ENCODE measurements at regions not wholly inside any gene's neighbourhood (a gene's known extent, or its start where the extent isn't known, plus 50 kb on each side); places are given as distances from the start of the nearest gene placed in this dataset.

DNA sequence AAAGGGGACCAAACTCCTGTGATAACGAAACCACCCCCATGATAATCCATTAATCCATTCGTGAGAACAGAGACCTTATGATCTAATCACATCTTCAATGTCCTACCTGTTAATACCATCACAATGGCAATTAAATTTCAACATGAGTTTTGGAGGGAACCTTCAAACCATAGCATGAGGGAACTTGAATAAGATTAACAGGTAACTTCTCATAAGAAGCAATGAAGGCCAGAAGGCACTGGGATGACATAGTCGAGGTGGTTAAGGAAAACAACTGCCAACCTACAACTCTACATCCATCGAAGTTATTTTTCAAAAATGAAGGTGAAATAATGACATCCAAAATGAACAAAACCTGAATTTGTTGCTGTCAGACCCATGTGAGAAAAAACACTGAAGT, 478.9 kb downstream of the EDEM1 start:
- DNase-seq (ENCODE audit: extremely low read depth in 1 of 4, low spot score in 3 of 4) (no peak), FAIRE-seq (no peak), ATAC-seq (no peak)
- Histone ChIP-seq H3K4me1 (replicated peaks in 1 of 2; ENCODE audit: control insufficient read depth in 2 of 2, insufficient read depth in 2 of 2, low read length in 2 of 2) (no peaks in the 10 kb centered on the region), H3K9me3 (replicated peaks; ENCODE audit: control insufficient read depth, insufficient read depth, low read depth, low read length) (no peaks in the 10 kb centered on the region), H3K79me2 (ENCODE audit: control insufficient read depth, insufficient read depth, low read length) (no peaks in the 10 kb centered on the region), H3K27me3 (ENCODE audit: control insufficient read depth in 2 of 2, insufficient read depth in 2 of 2, low read length in 2 of 2) (no peaks in the 10 kb centered on the region), H3K9me1 (ENCODE audit: control insufficient read depth, insufficient read depth, low read length) (no peaks in the 10 kb centered on the region), H2AFZ (ENCODE audit: low read depth, low read length) (no peak overlapping the region), H3K9ac (ENCODE audit: insufficient read depth in 1 of 2, low read depth in 2 of 2, low read length in 2 of 2) (no peak overlapping the region), H4K20me1 (replicated peaks; ENCODE audit: control insufficient read depth, insufficient read depth, low read length) (no peaks in the 10 kb centered on the region), H3K36me3 (ENCODE audit: control insufficient read depth, insufficient read depth, low read length) (no peaks in the 10 kb centered on the region), H3K27ac (ENCODE audit: extremely low read depth, low read depth, low read length) (no peak overlapping the region), H3K4me2 (ENCODE audit: insufficient read depth, low read length) (no peak overlapping the region), H3K4me3 (no peak overlapping the region)
- BruUV-seq (replicated peaks) = no TSS peak
- ChIA-PET POLR2A (interaction anchor here (0.6 kb wide), 1 partner anchor 243 kb away, joined by 4 read pairs; no protein-coding TSS in a partner anchor), CTCF (ENCODE audit: low intra/inter-chr PET ratio) (no interaction called here)
- intact Hi-C loops (cut with micrococcal nuclease) (no loop called here), in situ Hi-C loops (cut with MboI) (no loop called here)
- under 1% methylated on average over 4 of the region's 4 CpGs for WGBS (ENCODE audit: insufficient coverage, low coverage, missing lambda C conversion rate)
- TF ChIP-seq ZKSCAN3 (CRISPR knock-in tag; IDR thresholded peaks at IDR 0.05) = no peak
- TF ChIP-seq ZC3H8 (IDR thresholded peaks at IDR 0.05) = no peak
- no peak for TF ChIP-seq CREB3L1 (IDR thresholded peaks at IDR 0.05; ENCODE audit: borderline replicate concordance, low read depth)
- TF ChIP-seq NR4A1 (CRISPR knock-in tag; IDR thresholded peaks at IDR 0.05) = no peak
- TF ChIP-seq NR4A1 (tag; IDR thresholded peaks at IDR 0.05) = no peak
- TF ChIP-seq E2F6 (IDR thresholded peaks at IDR 0.05; ENCODE audit: borderline replicate concordance in 1 of 2, extremely low read depth in 1 of 2, insufficient read depth in 1 of 2, insufficient read length in 1 of 2, low read depth in 1 of 2, low read length in 1 of 2, poor library complexity in 1 of 2, severe bottlenecking in 1 of 2) = peak in 1 of 2 experiments; percentile 59
- TF ChIP-seq HSF4 (CRISPR knock-in tag; IDR thresholded peaks at IDR 0.05; ENCODE audit: borderline replicate concordance) = no peak
- TF ChIP-seq MTA2 (IDR thresholded peaks at IDR 0.05; ENCODE audit: low read depth) = no peak
- no peak for TF ChIP-seq SAP30 (IDR thresholded peaks at IDR 0.05; ENCODE audit: borderline replicate concordance, insufficient read depth, low read depth, low read length, poor library complexity, severe bottlenecking)
- no peak for TF ChIP-seq MECOM (CRISPR knock-in tag; IDR thresholded peaks at IDR 0.05)
- peak in 1 of 2 experiments; percentile 84; a peak in 2 of 3 replicates for TF ChIP-seq CBX3 (IDR thresholded peaks at IDR 0.05; ENCODE audit: borderline replicate concordance in 1 of 2, low read length in 2 of 2)
- no peak for TF ChIP-seq SRSF7 (optimal IDR thresholded peaks at IDR 0.05; ENCODE audit: low read depth, low read length)
- no peak for TF ChIP-seq USF2 (CRISPR knock-in tag; IDR thresholded peaks at IDR 0.05)
- TF ChIP-seq MTF1 (CRISPR knock-in tag; IDR thresholded peaks at IDR 0.05; ENCODE audit: borderline replicate concordance) = no peak
- TF ChIP-seq STAT6 (CRISPR knock-in tag; IDR thresholded peaks at IDR 0.05) = no peak
- no peak for TF ChIP-seq STAT5B (CRISPR knock-in tag; IDR thresholded peaks at IDR 0.05)
- TF ChIP-seq STAG1 (CRISPR knock-in tag; IDR thresholded peaks at IDR 0.05; ENCODE audit: borderline replicate concordance) = no peak
- TF ChIP-seq HMG20A (CRISPR knock-in tag; conservative IDR thresholded peaks at IDR 0.05) = no peak
